K562 (cell line): ENCODE measurements at regions not wholly inside any gene's neighbourhood (a gene's known extent, or its start where the extent isn't known, plus 50 kb on each side); places are given as distances from the start of the nearest gene placed in this dataset.

Experiments used
- ATAC-seq: fragments of 200-7000 bp; cut with Tn5 transposase; 3 replicates; pipeline ENCODE4 v1.9.1; 2020; ENCODE audit warnings: moderate library complexity
- BruUV-seq: library from RNA; stranded (reverse); fragments of 400-500 nt; replicated peaks from 2 replicates; lab custom pipeline; 2021; lab: Mats Ljungman, UMichigan
- CTCF ChIA-PET: fragments of 300-600 bp; formaldehyde crosslinking; extraction: SDS; loops from one replicate; lab custom pipeline; 2021; ENCODE audit warnings: low intra/inter-chr PET ratio; lab: Yijun Ruan, JAX
- POLR2A ChIA-PET: fragments of 300-600, 350-650 bp; sonication (Branson Sonifier 250); formaldehyde crosslinking; extraction: SDS; loops from one replicate; lab custom pipeline; 2021; ENCODE audit warnings: antibody characterized with exemption, inconsistent platforms; lab: Yijun Ruan, JAX
- DNase-seq, 4 experiments: peaks; one replicate each; pipeline versions ENCODE4 v3.0.0 to v3.0.0-alpha.2; 2011 to 2018; ENCODE audit warnings: low spot score in 3 of 4, mixed read lengths in 3 of 4; ENCODE audit errors: extremely low read depth in 1 of 4
- FAIRE-seq: peaks from 2 replicates; lab custom pipeline; 2011; peaks lifted over from hg19 to GRCh38; lab: Jason Lieb, UNC
- H2AFZ ChIP-seq: 2 replicates; pipeline ENCODE4 v1.6.0; 2011; ENCODE audit warnings: low read depth, low read length, control low read depth, inconsistent platforms
- H3K27ac ChIP-seq: fragments of 200-600 bp; 3 replicates; pipeline ENCODE4 v1.8.0; 2011; ENCODE audit warnings: low read depth, mild to moderate bottlenecking, control low read depth, inconsistent platforms, low read length, moderate library complexity, mixed read lengths; ENCODE audit errors: extremely low read depth
- H3K27me3 ChIP-seq, 2 experiments: fragments of 300-600 bp in 1 of 2; 2 replicates in 1 of 2; 3 replicates in 1 of 2; pipeline versions ENCODE4 v1.6.0 to v1.8.0; 2011; ENCODE audit warnings: inconsistent platforms in 2 of 2, low read length in 2 of 2, mild to moderate bottlenecking in 1 of 2, mixed read lengths in 1 of 2, moderate library complexity in 1 of 2; ENCODE audit not compliant: control insufficient read depth in 2 of 2, insufficient read depth in 2 of 2
- H3K36me3 ChIP-seq: fragments of 300-600 bp; 3 replicates; pipeline ENCODE4 v1.8.0; 2011; ENCODE audit warnings: mild to moderate bottlenecking, low read length, inconsistent platforms; ENCODE audit not compliant: control insufficient read depth, insufficient read depth
- H3K4me1 ChIP-seq, 2 experiments: fragments of 200-600 bp in 1 of 2; replicated peaks in 1 of 2; 2 replicates in 1 of 2; 3 replicates in 1 of 2; pipeline versions ENCODE4 v1.5.1 to v1.8.0; 2011; ENCODE audit warnings: inconsistent platforms in 2 of 2, low read length in 2 of 2, mild to moderate bottlenecking in 1 of 2, mixed read lengths in 1 of 2, moderate library complexity in 1 of 2; ENCODE audit not compliant: control insufficient read depth in 2 of 2, insufficient read depth in 2 of 2
- H3K4me2 ChIP-seq: 2 replicates; pipeline ENCODE4 v1.6.1; 2011; ENCODE audit warnings: low read length, control low read depth, inconsistent platforms, mixed read lengths; ENCODE audit not compliant: insufficient read depth
- H3K4me3 ChIP-seq: fragments of 200-600 bp; sonication (generic), shearing (Covaris generic); 2 replicates; pipeline ENCODE4 v1.5.1; 2016; ENCODE audit warnings: control low read depth, inconsistent platforms
- H3K79me2 ChIP-seq: fragments of 200-600 bp; 3 replicates; pipeline ENCODE4 v1.8.0; 2011; ENCODE audit warnings: low read length, inconsistent platforms; ENCODE audit not compliant: control insufficient read depth, insufficient read depth
- H3K9ac ChIP-seq, 2 experiments: 2 replicates each; pipeline versions ENCODE4 v1.6.0 to v1.6.1; 2011; ENCODE audit warnings: low read depth in 2 of 2, low read length in 2 of 2, control low read depth in 1 of 2, inconsistent platforms in 1 of 2, mild to moderate bottlenecking in 1 of 2, mixed read lengths in 1 of 2; ENCODE audit not compliant: insufficient read depth in 1 of 2
- H3K9me1 ChIP-seq: one replicate; pipeline ENCODE4 v1.6.0; 2011; ENCODE audit warnings: inconsistent platforms, mild to moderate bottlenecking, low read length, moderate library complexity; ENCODE audit not compliant: control insufficient read depth, insufficient read depth
- H3K9me3 ChIP-seq: replicated peaks from 2 replicates; pipeline ENCODE4 v1.5.1; 2011; ENCODE audit warnings: low read depth, low read length, inconsistent platforms; ENCODE audit not compliant: control insufficient read depth, insufficient read depth
- H4K20me1 ChIP-seq: replicated peaks from 2 replicates; pipeline ENCODE4 v1.6.1; 2011; ENCODE audit warnings: low read length, inconsistent platforms, mixed read lengths; ENCODE audit not compliant: control insufficient read depth, insufficient read depth
- CBX2 ChIP-seq: fragments of 200-600 bp; sonication (generic); IDR thresholded peaks from one replicate; pipeline ENCODE4 v1.6.1; 2012; ENCODE audit warnings: mild to moderate bottlenecking, low read length, inconsistent platforms; ENCODE audit not compliant: insufficient read depth, poor library complexity, severe bottlenecking
- CHCHD3 ChIP-seq: fragments of 250-450 bp; sonication (Bioruptor Pico); IDR thresholded peaks from 2 replicates; pipeline ENCODE4 v2.1.2; 2022; ENCODE audit warnings: mild to moderate bottlenecking
- FOXJ2 ChIP-seq: fragments of 200-800 bp; sonication (Bioruptor generic); IDR thresholded peaks from 2 replicates; pipeline ENCODE4 v1.6.1; 2016; ENCODE audit warnings: missing genetic modification characterization, missing compliant biosample characterization
- MAFF ChIP-seq: IDR thresholded peaks from 2 replicates; pipeline ENCODE4 v1.6.1; 2012; ENCODE audit warnings: low read length, improper control_type of control experiment
- MTA2 ChIP-seq: fragments of 450-650 bp; IDR thresholded peaks from 2 replicates; pipeline ENCODE4 v1.6.1; 2016; ENCODE audit warnings: low read depth
- NFXL1 ChIP-seq: fragments of 450-650 bp; formaldehyde crosslinking; IDR thresholded peaks from 2 replicates; pipeline ENCODE4 v1.4.0; 2021; ENCODE audit warnings: mild to moderate bottlenecking
- NR1H2 ChIP-seq: sonication (generic); formaldehyde crosslinking; IDR thresholded peaks from 2 replicates; pipeline ENCODE4 v1.4.0; 2020; ENCODE audit warnings: mild to moderate bottlenecking, missing genetic modification reagents
- POLR3G ChIP-seq: IDR thresholded peaks from 2 replicates; pipeline ENCODE4 v1.6.1; 2011; ENCODE audit not compliant: insufficient read length, insufficient replicate concordance; ENCODE audit errors: extremely low read depth
- SLC30A9 ChIP-seq: fragments of 250-450 bp; sonication (Bioruptor Pico); IDR thresholded peaks from 2 replicates; pipeline ENCODE4 v1.8.0; 2022; ENCODE audit warnings: mild to moderate bottlenecking, moderate library complexity
- SMARCE1 ChIP-seq: fragments of 450-650 bp; IDR thresholded peaks from 2 replicates; pipeline ENCODE4 v1.7.1; 2016; ENCODE audit warnings: mild to moderate bottlenecking
- STAT5A ChIP-seq: IDR thresholded peaks from 2 replicates; pipeline ENCODE4 v1.6.1; 2012; ENCODE audit warnings: low read length, inconsistent platforms, borderline replicate concordance
- ZNF174 ChIP-seq: fragments of 250-450 bp; sonication (Bioruptor Pico); IDR thresholded peaks from 2 replicates; pipeline ENCODE4 v1.4.0; 2020; ENCODE audit warnings: mild to moderate bottlenecking
- ZNF695 ChIP-seq: fragments of 450-650 bp; formaldehyde crosslinking; IDR thresholded peaks from 2 replicates; pipeline ENCODE4 v1.4.0; 2020; ENCODE audit warnings: mild to moderate bottlenecking, moderate library complexity
- ZNF717 ChIP-seq: fragments of 250-450 bp; sonication (Bioruptor Pico); IDR thresholded peaks from 2 replicates; pipeline ENCODE4 v1.5.0; 2021
- ZNF76 ChIP-seq: fragments of 250-450 bp; sonication (Bioruptor Pico); IDR thresholded peaks from 2 replicates; pipeline ENCODE4 v1.4.0; 2020; ENCODE audit warnings: mild to moderate bottlenecking, moderate library complexity, borderline replicate concordance
- WGBS: fragments of 100-300 bp; shearing (Covaris generic); methylation state at CpG from one replicate; pipeline ENCODE4 v1.1.6; 2016; ENCODE audit warnings: low coverage, mixed read lengths; ENCODE audit not compliant: insufficient coverage; ENCODE audit errors: missing lambda C conversion rate; 5-methylcytosine and 5-hydroxymethylcytosine counted together
- in situ Hi-C: fragments of 300-500 bp; cut with MboI; formaldehyde crosslinking; loops from 4 replicates; pipeline ENCODE4 v1.15.0; 2018; ENCODE audit warnings: inconsistent platforms, mixed read lengths
- intact Hi-C: fragments of 100-400 bp; cut with micrococcal nuclease; formaldehyde crosslinking; loops from 2 replicates; pipeline ENCODE4 v1.14.2; 2022
- TF ChIP-seq, protein P1 (sequence below): fragments of 450-650 bp; formaldehyde crosslinking; IDR thresholded peaks from 2 replicates; pipeline ENCODE4 v1.4.0; 2022; ENCODE audit warnings: missing genetic modification characterization
- TF ChIP-seq, protein P2 (sequence below): fragments of 450-650 bp; IDR thresholded peaks from 2 replicates; pipeline ENCODE4 v1.7.0; 2016; ENCODE audit warnings: borderline replicate concordance
- TF ChIP-seq, protein P3 (sequence below): fragments of 200-800 bp; sonication (Bioruptor generic); IDR thresholded peaks from 2 replicates; pipeline ENCODE4 v1.6.1; 2017; ENCODE audit warnings: missing genetic modification characterization, missing compliant biosample characterization
- TF ChIP-seq, protein P4 (sequence below): fragments of 250-450 bp; sonication (Bioruptor Pico); IDR thresholded peaks from 2 replicates; pipeline ENCODE4 v1.5.0; 2021

DNA sequence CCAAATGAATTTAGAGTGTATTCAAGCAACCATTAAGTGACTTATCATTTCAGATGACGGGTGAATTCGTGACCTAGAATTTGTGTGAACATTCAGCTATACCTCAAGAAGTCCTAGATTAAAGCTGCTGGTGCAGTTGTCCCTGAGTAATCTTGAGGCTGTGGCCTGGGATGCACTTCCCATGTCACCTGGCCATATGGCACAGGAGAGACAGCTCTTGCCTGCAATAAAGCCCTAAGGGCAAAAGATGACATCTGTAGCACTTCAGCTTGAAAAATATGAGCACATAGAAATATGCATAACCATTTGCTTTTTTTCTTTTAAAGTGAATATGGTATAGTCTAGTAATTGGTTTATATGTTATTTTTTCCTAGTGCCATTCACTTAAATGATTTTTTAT is 125.8 kb downstream of the FHDC1 start:
- ATAC-seq, result no peak
- Histone ChIP-seq H2AFZ (no peak overlapping the region), H3K9me1 (no peaks in the 10 kb centered on the region), H3K4me3 (no peak overlapping the region), H3K27ac (no peak overlapping the region), H3K9me3 (no peaks in the 10 kb centered on the region), H3K4me1 (peaks cover 0 to 5% of the 10 kb centered on the region in 2 experiments; a peak in 1 of 5 replicates), H3K79me2 (no peaks in the 10 kb centered on the region), H3K4me2 (no peak overlapping the region), H4K20me1 (no peaks in the 10 kb centered on the region), H3K36me3 (no peaks in the 10 kb centered on the region), H3K9ac (no peak overlapping the region), H3K27me3 (peaks cover 2 to 14% of the 10 kb centered on the region in 2 experiments; a peak in 2 of 5 replicates)
- ChIA-PET POLR2A (interaction anchor here (0.6 kb wide), 1 partner anchor 122 kb away, joined by 3 read pairs; no protein-coding TSS in a partner anchor), CTCF (no interaction called here)
- no peak for FAIRE-seq
- 5% methylated on average over 2 of the region's 2 CpGs for WGBS
- intact Hi-C loops (no loop called here), in situ Hi-C loops (no loop called here)
- DNase-seq, result no peak
- no TSS peak for BruUV-seq
- no peak for TF ChIP-seq FOXJ2
- TF ChIP-seq SLC30A9 (CRISPR knock-in tag), result no peak
- no peak for TF ChIP-seq ZNF717 (CRISPR knock-in tag)
- no peak for TF ChIP-seq MTA2
- TF ChIP-seq ZNF174 (CRISPR knock-in tag), result no peak
- TF ChIP-seq POLR3G, result no peak
- TF ChIP-seq, protein P1, sequence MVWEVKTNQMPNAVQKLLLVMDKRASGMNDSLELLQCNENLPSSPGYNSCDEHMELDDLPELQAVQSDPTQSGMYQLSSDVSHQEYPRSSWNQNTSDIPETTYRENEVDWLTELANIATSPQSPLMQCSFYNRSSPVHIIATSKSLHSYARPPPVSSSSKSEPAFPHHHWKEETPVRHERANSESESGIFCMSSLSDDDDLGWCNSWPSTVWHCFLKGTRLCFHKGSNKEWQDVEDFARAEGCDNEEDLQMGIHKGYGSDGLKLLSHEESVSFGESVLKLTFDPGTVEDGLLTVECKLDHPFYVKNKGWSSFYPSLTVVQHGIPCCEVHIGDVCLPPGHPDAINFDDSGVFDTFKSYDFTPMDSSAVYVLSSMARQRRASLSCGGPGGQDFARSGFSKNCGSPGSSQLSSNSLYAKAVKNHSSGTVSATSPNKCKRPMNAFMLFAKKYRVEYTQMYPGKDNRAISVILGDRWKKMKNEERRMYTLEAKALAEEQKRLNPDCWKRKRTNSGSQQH (CRISPR knock-in tag), result no peak
- TF ChIP-seq CBX2, result no peak
- no peak for TF ChIP-seq ZNF76
- no peak for TF ChIP-seq NR1H2 (CRISPR knock-in tag)
- TF ChIP-seq, protein P2, sequence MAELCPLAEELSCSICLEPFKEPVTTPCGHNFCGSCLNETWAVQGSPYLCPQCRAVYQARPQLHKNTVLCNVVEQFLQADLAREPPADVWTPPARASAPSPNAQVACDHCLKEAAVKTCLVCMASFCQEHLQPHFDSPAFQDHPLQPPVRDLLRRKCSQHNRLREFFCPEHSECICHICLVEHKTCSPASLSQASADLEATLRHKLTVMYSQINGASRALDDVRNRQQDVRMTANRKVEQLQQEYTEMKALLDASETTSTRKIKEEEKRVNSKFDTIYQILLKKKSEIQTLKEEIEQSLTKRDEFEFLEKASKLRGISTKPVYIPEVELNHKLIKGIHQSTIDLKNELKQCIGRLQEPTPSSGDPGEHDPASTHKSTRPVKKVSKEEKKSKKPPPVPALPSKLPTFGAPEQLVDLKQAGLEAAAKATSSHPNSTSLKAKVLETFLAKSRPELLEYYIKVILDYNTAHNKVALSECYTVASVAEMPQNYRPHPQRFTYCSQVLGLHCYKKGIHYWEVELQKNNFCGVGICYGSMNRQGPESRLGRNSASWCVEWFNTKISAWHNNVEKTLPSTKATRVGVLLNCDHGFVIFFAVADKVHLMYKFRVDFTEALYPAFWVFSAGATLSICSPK, result no peak
- no peak for TF ChIP-seq MAFF
- TF ChIP-seq, protein P3, sequence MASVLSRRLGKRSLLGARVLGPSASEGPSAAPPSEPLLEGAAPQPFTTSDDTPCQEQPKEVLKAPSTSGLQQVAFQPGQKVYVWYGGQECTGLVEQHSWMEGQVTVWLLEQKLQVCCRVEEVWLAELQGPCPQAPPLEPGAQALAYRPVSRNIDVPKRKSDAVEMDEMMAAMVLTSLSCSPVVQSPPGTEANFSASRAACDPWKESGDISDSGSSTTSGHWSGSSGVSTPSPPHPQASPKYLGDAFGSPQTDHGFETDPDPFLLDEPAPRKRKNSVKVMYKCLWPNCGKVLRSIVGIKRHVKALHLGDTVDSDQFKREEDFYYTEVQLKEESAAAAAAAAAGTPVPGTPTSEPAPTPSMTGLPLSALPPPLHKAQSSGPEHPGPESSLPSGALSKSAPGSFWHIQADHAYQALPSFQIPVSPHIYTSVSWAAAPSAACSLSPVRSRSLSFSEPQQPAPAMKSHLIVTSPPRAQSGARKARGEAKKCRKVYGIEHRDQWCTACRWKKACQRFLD (CRISPR knock-in tag), result no peak
- no peak for TF ChIP-seq NFXL1 (CRISPR knock-in tag)
- TF ChIP-seq SMARCE1, result no peak
- TF ChIP-seq STAT5A, result no peak
- TF ChIP-seq, protein P4, sequence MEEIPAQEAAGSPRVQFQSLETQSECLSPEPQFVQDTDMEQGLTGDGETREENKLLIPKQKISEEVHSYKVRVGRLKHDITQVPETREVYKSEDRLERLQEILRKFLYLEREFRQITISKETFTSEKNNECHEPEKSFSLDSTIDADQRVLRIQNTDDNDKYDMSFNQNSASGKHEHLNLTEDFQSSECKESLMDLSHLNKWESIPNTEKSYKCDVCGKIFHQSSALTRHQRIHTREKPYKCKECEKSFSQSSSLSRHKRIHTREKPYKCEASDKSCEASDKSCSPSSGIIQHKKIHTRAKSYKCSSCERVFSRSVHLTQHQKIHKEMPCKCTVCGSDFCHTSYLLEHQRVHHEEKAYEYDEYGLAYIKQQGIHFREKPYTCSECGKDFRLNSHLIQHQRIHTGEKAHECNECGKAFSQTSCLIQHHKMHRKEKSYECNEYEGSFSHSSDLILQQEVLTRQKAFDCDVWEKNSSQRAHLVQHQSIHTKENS (CRISPR knock-in tag), result no peak
- TF ChIP-seq ZNF695 (CRISPR knock-in tag), result no peak
- no peak for TF ChIP-seq CHCHD3 (CRISPR knock-in tag)
